ENCODE measurements at regions not wholly inside any gene's neighbourhood (a gene's known extent, or its start where the extent isn't known, plus 50 kb on each side); places are given as distances from the start of the nearest gene placed in this dataset.

- TF ChIP-seq EZH2phosphoT487 (IDR thresholded peaks at IDR 0.05; ENCODE audit: insufficient read depth, low read depth) (no peak), EZH2 (IDR thresholded peaks at IDR 0.05; ENCODE audit: insufficient read depth, poor library complexity, severe bottlenecking) (no peak)
Measured at GRCh38 chr5:51882647-51883046, 499.4 kb downstream of the ISL1 start.

Data from GM23248 (cell line).